ENCODE measurements at regions not wholly inside any gene's neighbourhood (a gene's known extent, or its start where the extent isn't known, plus 50 kb on each side); places are given as distances from the start of the nearest gene placed in this dataset.

GRCh38 chr15:68489421-68489820, 57.5 kb upstream of the ITGA11 start:
- TF ChIP-seq ZFP3 (CRISPR knock-in tag; IDR thresholded peaks at IDR 0.05): no peak
- TF ChIP-seq GLIS3 (CRISPR knock-in tag; IDR thresholded peaks at IDR 0.05): no peak
- TF ChIP-seq PPARA (CRISPR knock-in tag; IDR thresholded peaks at IDR 0.05; ENCODE audit: borderline replicate concordance): no peak
- no peak for TF ChIP-seq TSHZ2 (CRISPR knock-in tag; IDR thresholded peaks at IDR 0.05)
- TF ChIP-seq TOX (CRISPR knock-in tag; IDR thresholded peaks at IDR 0.05; ENCODE audit: borderline replicate concordance): no peak
- no peak for TF ChIP-seq ZNF565 (CRISPR knock-in tag; conservative IDR thresholded peaks at IDR 0.05; ENCODE audit: low read depth)
- no peak for TF ChIP-seq RARB (CRISPR knock-in tag; IDR thresholded peaks at IDR 0.05)
- TF ChIP-seq ZNF8 (CRISPR knock-in tag; IDR thresholded peaks at IDR 0.05): no peak
- TF ChIP-seq SNAI2 (CRISPR knock-in tag; IDR thresholded peaks at IDR 0.05): no peak
- TF ChIP-seq ARNTL (CRISPR knock-in tag; IDR thresholded peaks at IDR 0.05; ENCODE audit: borderline replicate concordance, low read depth): no peak
- no peak for TF ChIP-seq ISL1 (CRISPR knock-in tag; IDR thresholded peaks at IDR 0.05)
- no peak for TF ChIP-seq CSRNP3 (CRISPR knock-in tag; IDR thresholded peaks at IDR 0.05)
- no peak for TF ChIP-seq TCF4 (CRISPR knock-in tag; IDR thresholded peaks at IDR 0.05; ENCODE audit: borderline replicate concordance)
- TF ChIP-seq POU6F1 (CRISPR knock-in tag; IDR thresholded peaks at IDR 0.05; ENCODE audit: borderline replicate concordance, low read depth): no peak
- no peak for TF ChIP-seq PATZ1 (CRISPR knock-in tag; IDR thresholded peaks at IDR 0.05; ENCODE audit: borderline replicate concordance)
- no peak for TF ChIP-seq OSR1 (CRISPR knock-in tag; IDR thresholded peaks at IDR 0.05)
- no peak for TF ChIP-seq CSDC2 (CRISPR knock-in tag; IDR thresholded peaks at IDR 0.05)
- no peak for TF ChIP-seq ZNF70 (CRISPR knock-in tag; IDR thresholded peaks at IDR 0.05)
- no peak for TF ChIP-seq ZFP30 (CRISPR knock-in tag; IDR thresholded peaks at IDR 0.05)
- TF ChIP-seq ESRRG (CRISPR knock-in tag; IDR thresholded peaks at IDR 0.05): no peak
- no peak for ATAC-seq

GRCh38 chr15:68491415-68492106, 59.6 kb upstream of the ITGA11 start:
- ATAC-seq: no peak
- no peak for TF ChIP-seq CSDC2 (CRISPR knock-in tag; IDR thresholded peaks at IDR 0.05)
- no peak for TF ChIP-seq OSR1 (CRISPR knock-in tag; IDR thresholded peaks at IDR 0.05)
- no peak for TF ChIP-seq ZFP30 (CRISPR knock-in tag; IDR thresholded peaks at IDR 0.05)
- no peak for TF ChIP-seq ISL1 (CRISPR knock-in tag; IDR thresholded peaks at IDR 0.05)
- no peak for TF ChIP-seq ZFP3 (CRISPR knock-in tag; IDR thresholded peaks at IDR 0.05)
- no peak for TF ChIP-seq TSHZ2 (CRISPR knock-in tag; IDR thresholded peaks at IDR 0.05)
- no peak for TF ChIP-seq CSRNP3 (CRISPR knock-in tag; IDR thresholded peaks at IDR 0.05)
- no peak for TF ChIP-seq GLIS3 (CRISPR knock-in tag; IDR thresholded peaks at IDR 0.05)
- TF ChIP-seq ZNF70 (CRISPR knock-in tag; IDR thresholded peaks at IDR 0.05): no peak
- TF ChIP-seq ZC3H10 (CRISPR knock-in tag; IDR thresholded peaks at IDR 0.05): no peak
- no peak for TF ChIP-seq PATZ1 (CRISPR knock-in tag; IDR thresholded peaks at IDR 0.05; ENCODE audit: borderline replicate concordance)
- TF ChIP-seq ZNF565 (CRISPR knock-in tag; conservative IDR thresholded peaks at IDR 0.05; ENCODE audit: low read depth): no peak
- TF ChIP-seq ZNF8 (CRISPR knock-in tag; IDR thresholded peaks at IDR 0.05): no peak
- TF ChIP-seq CREB5 (CRISPR knock-in tag; IDR thresholded peaks at IDR 0.05; ENCODE audit: low read depth): no peak
- no peak for TF ChIP-seq TCF4 (CRISPR knock-in tag; IDR thresholded peaks at IDR 0.05; ENCODE audit: borderline replicate concordance)
